SU-DHL-6 (cell line): ENCODE measurements at regions not wholly inside any gene's neighbourhood (a gene's known extent, or its start where the extent isn't known, plus 50 kb on each side); places are given as distances from the start of the nearest gene placed in this dataset.
"Not testable (repeated sequence)": the region's sequence is repeated elsewhere in the genome, so short reads cannot be mapped to it uniquely, and the experiment has no call there.

ENCODE experiments used
- H2AFZ ChIP-seq: fragments of 200-600 bp; sonication (generic); 2 replicates; pipeline ENCODE4 v1.6.1; 2014; ENCODE audit warnings: low read depth, mild to moderate bottlenecking, moderate library complexity, mixed read lengths, antibody characterized with exemption, low read length; ENCODE audit not compliant: severe bottlenecking
- H3F3A ChIP-seq: fragments of 200-600 bp; shearing (Covaris generic); 2 replicates; pipeline ENCODE4 v1.6.0; 2016; ENCODE audit warnings: antibody characterized with exemption, mild to moderate bottlenecking; ENCODE audit not compliant: insufficient read depth
- H3K27ac ChIP-seq: fragments of 200-600 bp; sonication (generic); 2 replicates; pipeline ENCODE4 v1.5.1; 2016; ENCODE audit warnings: low read depth, mild to moderate bottlenecking, low read length, moderate library complexity, mixed read lengths
- H3K27me3 ChIP-seq: fragments of 200-600 bp; sonication (generic), shearing (Covaris generic); 2 replicates; pipeline ENCODE4 v1.6.0; 2014; ENCODE audit warnings: mild to moderate bottlenecking, low read length
- H3K36me3 ChIP-seq: fragments of 200-600 bp; sonication (generic); 2 replicates; pipeline ENCODE4 v1.6.1; 2014; ENCODE audit warnings: mild to moderate bottlenecking, low read length, mixed read lengths
- H3K4me2 ChIP-seq: fragments of 300-600, 200-600 bp; shearing (Covaris generic), sonication (generic); 2 replicates; pipeline ENCODE4 v1.6.0; 2014; ENCODE audit warnings: low read length, low read depth, mild to moderate bottlenecking; ENCODE audit not compliant: poor library complexity, severe bottlenecking
- H3K4me3 ChIP-seq: fragments of 200-600 bp; sonication (generic); 2 replicates; pipeline ENCODE4 v1.5.1; 2014; ENCODE audit warnings: antibody characterized with exemption, low read length, mild to moderate bottlenecking, mixed read lengths; ENCODE audit not compliant: insufficient read depth, poor library complexity, severe bottlenecking
- H3K79me2 ChIP-seq: fragments of 200-600 bp; sonication (generic); 2 replicates; pipeline ENCODE4 v1.6.1; 2014; ENCODE audit warnings: mild to moderate bottlenecking, low read length, moderate library complexity; ENCODE audit not compliant: insufficient read depth
- H3K9ac ChIP-seq: fragments of 200-600 bp; sonication (generic); 2 replicates; pipeline ENCODE4 v1.7.0; 2014; ENCODE audit warnings: mild to moderate bottlenecking, low read length
- H3K9me2 ChIP-seq: fragments of 200-600 bp; sonication (generic); replicated peaks from 2 replicates; pipeline ENCODE4 v1.6.1; 2014; ENCODE audit warnings: low read length; ENCODE audit not compliant: insufficient read depth
- H3K9me3 ChIP-seq: fragments of 200-600 bp; sonication (generic); 2 replicates; pipeline ENCODE4 v1.6.1; 2014; ENCODE audit warnings: low read length, mixed read lengths; ENCODE audit not compliant: insufficient read depth
- H4K20me1 ChIP-seq: fragments of 200-600 bp; sonication (generic); 2 replicates; pipeline ENCODE4 v1.6.1; 2014; ENCODE audit warnings: low read depth, mild to moderate bottlenecking, antibody characterized with exemption, low read length, moderate library complexity, mixed read lengths
- EZH2phosphoT487 ChIP-seq: fragments of 200-600 bp; sonication (generic), shearing (Covaris generic); conservative IDR thresholded peaks from 2 replicates; pipeline ENCODE4 v1.6.1; 2018; ENCODE audit warnings: mild to moderate bottlenecking, antibody characterized with exemption, low read length, moderate library complexity, mixed read lengths
- TF ChIP-seq, protein P1 (sequence below): fragments of 200-600 bp; sonication (generic); IDR thresholded peaks from one replicate; pipeline ENCODE4 v1.5.1; 2017; ENCODE audit warnings: antibody characterized with exemption, mild to moderate bottlenecking, low read length, moderate library complexity; ENCODE audit not compliant: insufficient read depth, poor library complexity, severe bottlenecking

GRCh38 chr7:121498816-121499215 is 102.7 kb upstream of the FAM3C start:
- Histone ChIP-seq H3K79me2 (no peaks in the 10 kb centered on the region), H3K27ac (no peak overlapping the region), H3K9ac (no peak overlapping the region), H3K9me3 (no peaks in the 10 kb centered on the region), H4K20me1 (no peaks in the 10 kb centered on the region), H3K27me3 (no peaks in the 10 kb centered on the region), H3K4me3 (no peak overlapping the region), H3K4me2 (no peak overlapping the region), H2AFZ (no peak overlapping the region), H3K9me2 (no peaks in the 10 kb centered on the region), H3F3A (no peaks in the 10 kb centered on the region), H3K36me3 (no peaks in the 10 kb centered on the region)
- no peak for TF ChIP-seq EZH2phosphoT487
- TF ChIP-seq, protein P1, sequence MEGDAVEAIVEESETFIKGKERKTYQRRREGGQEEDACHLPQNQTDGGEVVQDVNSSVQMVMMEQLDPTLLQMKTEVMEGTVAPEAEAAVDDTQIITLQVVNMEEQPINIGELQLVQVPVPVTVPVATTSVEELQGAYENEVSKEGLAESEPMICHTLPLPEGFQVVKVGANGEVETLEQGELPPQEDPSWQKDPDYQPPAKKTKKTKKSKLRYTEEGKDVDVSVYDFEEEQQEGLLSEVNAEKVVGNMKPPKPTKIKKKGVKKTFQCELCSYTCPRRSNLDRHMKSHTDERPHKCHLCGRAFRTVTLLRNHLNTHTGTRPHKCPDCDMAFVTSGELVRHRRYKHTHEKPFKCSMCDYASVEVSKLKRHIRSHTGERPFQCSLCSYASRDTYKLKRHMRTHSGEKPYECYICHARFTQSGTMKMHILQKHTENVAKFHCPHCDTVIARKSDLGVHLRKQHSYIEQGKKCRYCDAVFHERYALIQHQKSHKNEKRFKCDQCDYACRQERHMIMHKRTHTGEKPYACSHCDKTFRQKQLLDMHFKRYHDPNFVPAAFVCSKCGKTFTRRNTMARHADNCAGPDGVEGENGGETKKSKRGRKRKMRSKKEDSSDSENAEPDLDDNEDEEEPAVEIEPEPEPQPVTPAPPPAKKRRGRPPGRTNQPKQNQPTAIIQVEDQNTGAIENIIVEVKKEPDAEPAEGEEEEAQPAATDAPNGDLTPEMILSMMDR = no peak

- not testable (repeated sequence) for H3K27me3 ChIP-seq, H2AFZ ChIP-seq, H3K27ac ChIP-seq, H3K4me2 ChIP-seq, H3K4me3 ChIP-seq, H3K9me2 ChIP-seq, H4K20me1 ChIP-seq, H3F3A ChIP-seq, H3K36me3 ChIP-seq, H3K9ac ChIP-seq, H3K9me3 ChIP-seq, H3K79me2 ChIP-seq
Observed at GRCh38 chr7:121497545-121497944, 101.4 kb upstream of the FAM3C start.

GRCh38 chr7:121494516-121494915 is 98.4 kb upstream of the FAM3C start:
- H3K9ac ChIP-seq = no peak overlapping the region
- no peak overlapping the region for H3K4me2 ChIP-seq
- no peaks in the 10 kb centered on the region for H3K9me2 ChIP-seq
- H3K4me3 ChIP-seq = no peak overlapping the region
- no peaks in the 10 kb centered on the region for H3K36me3 ChIP-seq
- H4K20me1 ChIP-seq = no peaks in the 10 kb centered on the region
- H3F3A ChIP-seq = no peaks in the 10 kb centered on the region
- H3K27ac ChIP-seq = no peak overlapping the region
- H2AFZ ChIP-seq = no peak overlapping the region
- H3K79me2 ChIP-seq = no peaks in the 10 kb centered on the region
- no peaks in the 10 kb centered on the region for H3K27me3 ChIP-seq
- no peaks in the 10 kb centered on the region for H3K9me3 ChIP-seq
- no peak for TF ChIP-seq EZH2phosphoT487
- TF ChIP-seq, protein P1 = no peak

- Histone ChIP-seq H3K27ac (no peak overlapping the region), H3K27me3 (no peaks in the 10 kb centered on the region), H4K20me1 (no peaks in the 10 kb centered on the region), H2AFZ (no peak overlapping the region), H3K36me3 (no peaks in the 10 kb centered on the region), H3F3A (no peaks in the 10 kb centered on the region), H3K9ac (no peak overlapping the region), H3K4me3 (no peak overlapping the region), H3K9me2 (no peaks in the 10 kb centered on the region), H3K9me3 (no peaks in the 10 kb centered on the region), H3K4me2 (no peak overlapping the region), H3K79me2 (no peaks in the 10 kb centered on the region)
- TF ChIP-seq, protein P1 = no peak
- no peak for TF ChIP-seq EZH2phosphoT487
Observed at GRCh38 chr7:121493553-121493952, 97.4 kb upstream of the FAM3C start.
